OCI-LY3 (cell line): ENCODE measurements at regions not wholly inside any gene's neighbourhood (a gene's known extent, or its start where the extent isn't known, plus 50 kb on each side); places are given as distances from the start of the nearest gene placed in this dataset.

Experiments used
- H2AFZ ChIP-seq: fragments of 200-600, 300-600 bp; shearing (Covaris generic); 2 replicates; pipeline ENCODE4 v1.6.0; 2014; ENCODE audit warnings: antibody characterized with exemption, low read depth, low read length
- H3K27ac ChIP-seq: fragments of 200-600, 300-600 bp; sonication (generic); 2 replicates; pipeline ENCODE4 v1.5.1; 2014; ENCODE audit warnings: mild to moderate bottlenecking, low read length, moderate library complexity, mixed read lengths
- H3K27me3 ChIP-seq: fragments of 200-600, 300-600 bp; sonication (generic); 2 replicates; pipeline ENCODE4 v1.6.1; 2014; ENCODE audit warnings: low read depth, low read length, mixed read lengths
- H3K36me3 ChIP-seq: fragments of 200-600, 300-600 bp; sonication (generic); replicated peaks from 2 replicates; pipeline ENCODE3; 2014; ENCODE audit warnings: low read depth, low read length, mixed read lengths
- H3K4me1 ChIP-seq: fragments of 300-600, 200-600 bp; sonication (generic); 2 replicates; pipeline ENCODE4 v1.6.1; 2014; ENCODE audit warnings: low read length, mixed read lengths
- H3K4me2 ChIP-seq: fragments of 200-600, 300-600 bp; sonication (generic); 2 replicates; pipeline ENCODE4 v1.6.1; 2014; ENCODE audit warnings: low read length, mixed read lengths
- H3K4me3 ChIP-seq: fragments of 300-600, 200-600 bp; sonication (generic); 2 replicates; pipeline ENCODE4 v1.5.1; 2014; ENCODE audit warnings: antibody characterized with exemption, mild to moderate bottlenecking, low read length, moderate library complexity
- H3K79me2 ChIP-seq: fragments of 300-600, 200-600 bp; shearing (Covaris generic); 2 replicates; pipeline ENCODE4 v1.6.1; 2014; ENCODE audit warnings: mild to moderate bottlenecking, low read length, mixed read lengths
- H3K9ac ChIP-seq: fragments of 300-600, 200-600 bp; shearing (Covaris generic); 2 replicates; pipeline ENCODE4 v1.6.0; 2014; ENCODE audit warnings: mild to moderate bottlenecking, low read length, moderate library complexity
- H3K9me3 ChIP-seq: fragments of 200-600, 300-600 bp; shearing (Covaris generic); 2 replicates; pipeline ENCODE4 v1.6.1; 2014; ENCODE audit warnings: low read length, mixed read lengths; ENCODE audit not compliant: insufficient read depth
- H4K20me1 ChIP-seq: fragments of 200-600, 300-600 bp; sonication (generic); 2 replicates; pipeline ENCODE4 v1.6.1; 2016; ENCODE audit warnings: low read length, mixed read lengths; ENCODE audit not compliant: insufficient read depth
- EZH2phosphoT487 ChIP-seq: fragments of 200-600 bp; shearing (Covaris generic); IDR thresholded peaks from 2 replicates; pipeline ENCODE4 v1.6.1; 2018; ENCODE audit warnings: antibody characterized with exemption, mixed run types, low read depth
- TF ChIP-seq, protein P1 (sequence below): fragments of 200-600, 300-600 bp; sonication (generic); IDR thresholded peaks from 2 replicates; pipeline ENCODE4 v1.5.1; 2014; ENCODE audit warnings: antibody characterized with exemption, low read length, low read depth

DNA sequence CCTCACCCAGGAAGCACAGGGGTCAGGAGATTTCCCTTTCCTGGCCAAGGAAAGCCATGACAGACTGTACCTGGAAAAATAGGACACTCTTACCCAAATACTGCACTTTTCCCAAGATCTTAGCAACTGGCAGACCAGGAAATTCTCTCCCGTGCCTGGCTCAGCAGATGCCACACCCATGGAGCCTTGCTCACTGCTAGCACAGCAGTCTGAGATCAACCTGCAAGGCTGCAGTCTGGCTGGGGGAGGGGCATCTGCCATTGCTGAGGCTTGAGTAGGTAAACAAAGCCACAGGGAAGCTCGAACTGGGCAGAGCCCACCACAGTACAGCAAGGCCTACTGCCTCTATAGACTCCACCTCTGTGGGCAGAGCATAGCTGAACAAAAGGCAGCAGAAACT is 567.3 kb upstream of the LMCD1 start:
- no peak for TF ChIP-seq EZH2phosphoT487
- TF ChIP-seq, protein P1, sequence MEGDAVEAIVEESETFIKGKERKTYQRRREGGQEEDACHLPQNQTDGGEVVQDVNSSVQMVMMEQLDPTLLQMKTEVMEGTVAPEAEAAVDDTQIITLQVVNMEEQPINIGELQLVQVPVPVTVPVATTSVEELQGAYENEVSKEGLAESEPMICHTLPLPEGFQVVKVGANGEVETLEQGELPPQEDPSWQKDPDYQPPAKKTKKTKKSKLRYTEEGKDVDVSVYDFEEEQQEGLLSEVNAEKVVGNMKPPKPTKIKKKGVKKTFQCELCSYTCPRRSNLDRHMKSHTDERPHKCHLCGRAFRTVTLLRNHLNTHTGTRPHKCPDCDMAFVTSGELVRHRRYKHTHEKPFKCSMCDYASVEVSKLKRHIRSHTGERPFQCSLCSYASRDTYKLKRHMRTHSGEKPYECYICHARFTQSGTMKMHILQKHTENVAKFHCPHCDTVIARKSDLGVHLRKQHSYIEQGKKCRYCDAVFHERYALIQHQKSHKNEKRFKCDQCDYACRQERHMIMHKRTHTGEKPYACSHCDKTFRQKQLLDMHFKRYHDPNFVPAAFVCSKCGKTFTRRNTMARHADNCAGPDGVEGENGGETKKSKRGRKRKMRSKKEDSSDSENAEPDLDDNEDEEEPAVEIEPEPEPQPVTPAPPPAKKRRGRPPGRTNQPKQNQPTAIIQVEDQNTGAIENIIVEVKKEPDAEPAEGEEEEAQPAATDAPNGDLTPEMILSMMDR = no peak

DNA sequence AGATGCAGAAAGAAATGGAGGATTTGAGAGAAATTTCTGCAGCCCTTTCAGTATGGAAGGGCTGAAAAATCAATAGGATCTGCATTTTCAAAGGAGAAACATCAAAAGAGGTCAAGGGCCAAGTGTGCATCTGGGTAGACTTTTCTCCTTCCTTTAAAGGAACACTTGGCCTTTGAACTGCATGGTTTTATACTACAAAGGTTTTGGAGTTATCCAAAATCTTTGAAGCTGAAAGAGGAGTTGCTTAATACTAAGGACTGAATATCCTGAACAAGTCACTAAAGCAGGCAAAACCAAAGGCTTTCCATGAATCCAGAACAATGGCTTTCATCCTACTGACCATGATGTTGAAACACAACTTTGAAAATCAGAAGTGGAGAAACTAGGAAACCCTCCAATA is 553.7 kb upstream of the LMCD1 start:
- Histone ChIP-seq H2AFZ (no peak overlapping the region), H3K4me3 (no peak overlapping the region), H3K4me1 (no peaks in the 10 kb centered on the region)

More for the DNA sequence above, 567.3 kb upstream of the LMCD1 start:
- H3K36me3 ChIP-seq = peaks cover 3% of the 10 kb centered on the region
- no peak overlapping the region for H3K27ac ChIP-seq
- no peak overlapping the region for H3K9ac ChIP-seq
- H3K9me3 ChIP-seq = no peaks in the 10 kb centered on the region
- no peaks in the 10 kb centered on the region for H4K20me1 ChIP-seq
- H3K4me1 ChIP-seq = peaks cover 21% of the 10 kb centered on the region
- no peaks in the 10 kb centered on the region for H3K79me2 ChIP-seq
- no peak overlapping the region for H3K4me2 ChIP-seq
- H2AFZ ChIP-seq = no peak overlapping the region
- H3K27me3 ChIP-seq = no peaks in the 10 kb centered on the region
- H3K4me3 ChIP-seq = no peak overlapping the region

GRCh38 chr3:7950890-7951289 is 550.7 kb upstream of the LMCD1 start:
- Histone ChIP-seq H3K4me2 (no peak overlapping the region), H3K9ac (no peak overlapping the region), H3K27me3 (no peaks in the 10 kb centered on the region), H3K4me3 (no peak overlapping the region), H2AFZ (no peak overlapping the region), H3K27ac (no peak overlapping the region), H3K4me1 (no peaks in the 10 kb centered on the region), H3K36me3 (no peaks in the 10 kb centered on the region), H4K20me1 (no peaks in the 10 kb centered on the region), H3K79me2 (no peaks in the 10 kb centered on the region), H3K9me3 (no peaks in the 10 kb centered on the region)
- TF ChIP-seq, protein P1 = no peak
- TF ChIP-seq EZH2phosphoT487 = no peak

More for the DNA sequence above, 553.7 kb upstream of the LMCD1 start:
- Histone ChIP-seq H3K79me2 (no peaks in the 10 kb centered on the region), H3K9me3 (no peaks in the 10 kb centered on the region), H3K9ac (no peak overlapping the region), H3K36me3 (no peaks in the 10 kb centered on the region), H3K27me3 (no peaks in the 10 kb centered on the region), H3K27ac (no peak overlapping the region), H4K20me1 (no peaks in the 10 kb centered on the region), H3K4me2 (no peak overlapping the region)
- no peak for TF ChIP-seq EZH2phosphoT487
- TF ChIP-seq, protein P1 = no peak

DNA sequence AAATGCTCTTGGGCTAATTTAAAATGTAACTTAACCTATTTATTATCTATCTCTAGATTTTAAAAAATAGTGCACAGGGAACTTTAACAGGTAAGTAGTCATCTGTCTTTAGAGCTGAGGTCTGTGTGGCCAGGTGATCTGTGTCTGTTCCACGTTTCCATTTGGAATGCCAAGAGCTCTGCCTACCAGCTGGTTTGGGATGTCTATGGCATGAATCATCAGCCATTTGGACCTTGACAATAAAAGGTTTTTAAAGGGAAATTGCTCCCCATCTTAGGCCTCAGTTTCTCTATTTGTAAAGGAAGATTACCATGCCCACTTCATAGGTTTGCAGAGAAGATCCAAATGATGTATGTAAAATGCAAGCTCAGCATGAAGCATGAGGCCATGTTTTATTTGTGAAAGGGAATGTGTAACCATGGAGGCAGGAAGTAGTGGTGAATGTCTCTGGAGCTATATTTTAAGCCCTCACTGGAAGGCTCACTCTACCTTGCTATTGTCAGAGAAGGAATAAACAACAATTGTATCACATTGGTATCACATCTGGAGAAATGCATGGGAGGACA is 548.1 kb upstream of the LMCD1 start:
- H3K4me3 ChIP-seq = no peak overlapping the region
- H3K27ac ChIP-seq = no peak overlapping the region
- no peaks in the 10 kb centered on the region for H3K36me3 ChIP-seq
- no peak overlapping the region for H3K9ac ChIP-seq
- H3K4me2 ChIP-seq = no peak overlapping the region
- no peak overlapping the region for H2AFZ ChIP-seq
- TF ChIP-seq, protein P1 = no peak
- TF ChIP-seq EZH2phosphoT487 = no peak
- H3K9me3 ChIP-seq = no peaks in the 10 kb centered on the region
- no peaks in the 10 kb centered on the region for H4K20me1 ChIP-seq
- H3K4me1 ChIP-seq = no peaks in the 10 kb centered on the region
- H3K27me3 ChIP-seq = no peaks in the 10 kb centered on the region
- no peaks in the 10 kb centered on the region for H3K79me2 ChIP-seq
